Stomach (tissue), 8 donors: ENCODE measurements at regions not wholly inside any gene's neighbourhood (a gene's known extent, or its start where the extent isn't known, plus 50 kb on each side); places are given as distances from the start of the nearest gene placed in this dataset.
"Not testable (repeated sequence)": the region's sequence is repeated elsewhere in the genome, so short reads cannot be mapped to it uniquely, and the experiment has no call there.

Source experiments
- DNase-seq, 2 donors: peaks; one replicate each; pipeline versions ENCODE4 v3.0.0 to v3.0.0-alpha.2; 2013 to 2019
- H3K27ac ChIP-seq, 5 donors: fragments of 200-600 bp in 4 of 5; sonication (generic) in 4 of 5; one replicate each; pipeline ENCODE4 v1.5.1; 2013 to 2019; ENCODE audit warnings: mild to moderate bottlenecking in 1 of 5, moderate library complexity in 1 of 5
- H3K27me3 ChIP-seq, 3 donors: fragments of 200-600 bp; sonication (generic); one replicate each; pipeline ENCODE4 v1.5.1; 2017 to 2019; ENCODE audit warnings: mixed run types in 1 of 3
- H3K36me3 ChIP-seq, 4 donors: fragments of 200-600 bp; sonication (generic); 1 replicate in 3 of 4; 2 replicates in 1 of 4; pipeline ENCODE4 v1.5.1; 2016 to 2019
- H3K4me1 ChIP-seq, 4 donors: fragments of 200-600 bp; sonication (generic); one replicate each; pipeline ENCODE4 v1.5.1; 2016 to 2019
- H3K4me3 ChIP-seq, 4 donors: fragments of 200-600 bp; sonication (generic) in 3 of 4; one replicate each; pipeline ENCODE4 v1.5.1; 2016 to 2019; ENCODE audit warnings: mild to moderate bottlenecking in 1 of 4
- H3K9me3 ChIP-seq, 4 donors: fragments of 200-600 bp; sonication (generic); one replicate each; pipeline ENCODE4 v1.5.1; 2016 to 2019
- CTCF ChIP-seq, 7 experiments: fragments of 450-650 bp in 4 of 7; fragments of 200-600 bp in 3 of 7; sonication (generic) in 3 of 7; IDR thresholded peaks; one replicate each; pipeline ENCODE4 v1.5.1; 2016 to 2019; ENCODE audit warnings: antibody characterized with exemption in 7 of 7, control low read depth in 2 of 7, mild to moderate bottlenecking in 1 of 7
- EP300 ChIP-seq: sonication (generic); formaldehyde crosslinking; IDR thresholded peaks from one replicate; pipeline ENCODE4 v1.6.1; 2017; ENCODE audit warnings: antibody characterized with exemption
- POLR2A ChIP-seq, 4 donors: fragments of 450-650 bp; IDR thresholded peaks; one replicate each; pipeline ENCODE4 v1.6.1; 2016; ENCODE audit warnings: antibody characterized with exemption in 4 of 4, control low read depth in 2 of 4, mild to moderate bottlenecking in 1 of 4, moderate library complexity in 1 of 4
- POLR2AphosphoS5 ChIP-seq, 3 donors: sonication (generic); formaldehyde crosslinking; IDR thresholded peaks; one replicate each; pipeline ENCODE4 v1.6.1; 2016; ENCODE audit warnings: antibody characterized with exemption in 3 of 3
- whole genome bisulfite sequencing, 5 donors: extraction: QIAGEN DNeasy Blood & Tissue Kit in 3 of 5; methylation state at CpG; one replicate each; pipeline versions ENCODE4 v1.1.5 to v1.1.7; 2013 to 2018; 5-methylcytosine and 5-hydroxymethylcytosine counted together
- intact Hi-C: fragments of 100-400 bp; cut with DNase I; formaldehyde crosslinking; loops from one replicate; pipeline ENCODE4 v1.15.1; 2023; ENCODE audit warnings: low total_unique reads
- donor health status: healthy with polysubstance abuse.
- donor health status: Bipolar disorder and iron deficiency.
- donor health status: healthy.

- TF ChIP-seq EP300 (no peak), POLR2AphosphoS5 (IDR thresholded peaks at IDR 0.05) (no peak), POLR2A (IDR thresholded peaks at IDR 0.05) (no peak), CTCF (IDR thresholded peaks at IDR 0.05) (no peak)
- Histone ChIP-seq H3K4me1 (no peaks in the 10 kb centered on the region), H3K36me3 (no peaks in the 10 kb centered on the region), H3K9me3 (no peaks in the 10 kb centered on the region), H3K27me3 (no peaks in the 10 kb centered on the region), H3K27ac (no peak overlapping the region), H3K4me3 (no peak overlapping the region)
- DNase-seq, result no peak
- WGBS, 5 donors, result 62 to 81% (median 76%) methylated on average over 2 of the region's 2 CpGs
- intact Hi-C loops, result no loop called here
Measured at GRCh38 chr11:106309070-106309684, 231.7 kb downstream of the AASDHPPT start.

DNA sequence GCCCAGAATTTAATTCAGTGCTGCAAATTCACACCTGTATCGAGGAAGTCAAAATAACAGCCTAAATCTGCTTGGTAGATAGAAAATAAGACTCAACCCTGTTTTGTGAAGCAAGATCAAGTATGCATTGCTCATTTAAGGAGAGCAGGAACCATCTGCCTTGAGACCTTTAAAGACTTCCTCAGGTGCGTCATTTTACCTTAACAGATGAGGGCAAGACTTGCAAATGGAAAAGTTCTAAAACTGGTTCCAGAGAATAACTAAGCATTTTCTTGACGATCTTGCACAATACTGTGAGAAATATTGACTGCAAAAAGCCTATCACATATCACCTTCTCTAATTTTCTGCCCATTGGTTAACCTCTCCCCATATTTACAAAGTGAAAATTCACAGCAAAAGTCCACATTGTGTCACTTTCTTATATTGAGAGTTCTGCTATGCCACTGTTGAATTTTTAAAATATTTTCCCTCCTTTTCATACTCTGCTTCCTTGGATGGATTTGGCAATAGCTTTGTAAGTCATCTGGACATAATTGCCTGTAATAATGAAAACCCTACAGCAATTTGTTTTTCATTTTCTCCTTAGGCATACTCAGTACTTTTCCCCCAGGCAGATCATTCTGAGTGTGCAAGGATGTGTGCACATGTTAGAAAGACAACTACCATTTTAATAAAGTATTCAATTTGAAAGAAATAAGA lies 234.2 kb downstream of the AASDHPPT start:
- WGBS, 5 donors, result 84 to 93% (median 87%) methylated on average over 3 of the region's 3 CpGs
- no peaks in the 10 kb centered on the region for H3K4me1 ChIP-seq
- intact Hi-C loops, result no loop called here

DNA sequence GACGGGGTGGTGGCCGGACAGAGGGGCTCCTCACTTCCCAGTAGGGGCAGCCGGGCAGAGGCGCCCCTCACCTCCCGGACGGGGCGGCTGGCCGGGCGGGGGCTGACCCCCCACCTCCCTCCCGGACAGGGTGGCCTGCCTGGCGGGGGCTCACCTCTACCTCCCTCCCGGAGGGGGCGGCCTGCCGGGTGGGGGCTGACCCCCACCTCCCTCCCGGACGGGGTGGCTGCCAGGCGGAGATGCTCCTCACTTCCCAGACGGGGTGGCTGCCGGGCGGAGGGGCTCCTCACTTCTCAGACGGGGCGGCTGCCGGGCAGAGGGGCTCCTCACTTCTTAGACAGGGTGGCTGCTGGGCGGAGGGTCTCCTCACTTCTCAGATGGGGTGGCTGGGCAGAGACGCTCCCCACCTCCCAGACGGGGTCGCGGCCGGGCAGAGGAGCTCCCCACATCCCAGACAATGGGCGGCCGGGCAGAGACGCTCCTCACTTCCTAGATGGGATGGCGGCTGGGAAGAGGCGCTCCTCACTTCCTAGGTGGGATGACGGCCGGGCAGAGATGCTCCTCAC lies 239.8 kb downstream of the AASDHPPT start:
- H3K4me3 ChIP-seq, intact Hi-C loops, H3K4me1 ChIP-seq, H3K9me3 ChIP-seq, H3K36me3 ChIP-seq, H3K27ac ChIP-seq, DNase-seq, H3K27me3 ChIP-seq: not testable (repeated sequence)
- WGBS, 5 donors, result 95 to 97% (median 96%) methylated on average over 19 to 36 of the region's 36 CpGs

More for the DNA sequence above, 234.2 kb downstream of the AASDHPPT start:
- no peaks in the 10 kb centered on the region for H3K36me3 ChIP-seq
- H3K9me3 ChIP-seq, result no peaks in the 10 kb centered on the region
- TF ChIP-seq POLR2AphosphoS5 (IDR thresholded peaks at IDR 0.05), result no peak
- TF ChIP-seq EP300, result no peak
- no peak for TF ChIP-seq POLR2A (IDR thresholded peaks at IDR 0.05)
- TF ChIP-seq CTCF (IDR thresholded peaks at IDR 0.05), result no peak
- no peak overlapping the region for H3K27ac ChIP-seq
- no peak overlapping the region for H3K4me3 ChIP-seq
- no peaks in the 10 kb centered on the region for H3K27me3 ChIP-seq
- no peak for DNase-seq

- no peak overlapping the region for H3K4me3 ChIP-seq
- 70 to 94% (median 88%) methylated on average over 1 of the region's 1 CpG for WGBS, 5 donors
- no peaks in the 10 kb centered on the region for H3K9me3 ChIP-seq
- intact Hi-C loops, result no loop called here
- H3K4me1 ChIP-seq, result no peaks in the 10 kb centered on the region
- no peak for TF ChIP-seq POLR2AphosphoS5 (IDR thresholded peaks at IDR 0.05)
- no peak for TF ChIP-seq EP300
- TF ChIP-seq POLR2A (IDR thresholded peaks at IDR 0.05), result no peak
- no peak for DNase-seq
- no peaks in the 10 kb centered on the region for H3K27me3 ChIP-seq
- H3K36me3 ChIP-seq, result no peaks in the 10 kb centered on the region
- no peak overlapping the region for H3K27ac ChIP-seq
Measured at GRCh38 chr11:106321601-106322000, 244.1 kb downstream of the AASDHPPT start.

DNA sequence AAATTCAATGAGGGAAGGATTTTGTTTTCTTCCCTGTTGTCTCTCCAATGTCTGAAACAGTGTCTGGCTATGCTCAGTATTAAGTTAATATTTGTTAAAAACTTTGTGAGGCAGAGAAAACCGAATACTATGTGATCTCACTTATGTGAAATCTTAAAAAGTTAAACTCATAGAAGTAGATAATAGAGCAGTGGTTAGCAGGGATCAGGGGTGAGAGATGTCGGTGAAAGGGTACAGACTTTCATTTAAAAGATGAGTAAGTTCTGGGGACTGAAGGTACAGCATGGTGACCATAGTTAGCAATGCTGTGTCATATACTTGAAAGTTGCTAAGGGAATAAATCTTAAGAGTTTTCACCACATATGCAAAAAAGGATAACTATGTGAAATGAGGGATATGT lies 244.6 kb downstream of the AASDHPPT start:
- Histone ChIP-seq H3K36me3 (no peaks in the 10 kb centered on the region), H3K9me3 (no peaks in the 10 kb centered on the region), H3K4me1 (no peaks in the 10 kb centered on the region), H3K4me3 (no peak overlapping the region), H3K27me3 (no peaks in the 10 kb centered on the region), H3K27ac (no peak overlapping the region)
- intact Hi-C loops, result no loop called here
- WGBS, 5 donors, result 62 to 84% (median 78%) methylated on average over 2 of the region's 2 CpGs
- TF ChIP-seq CTCF (IDR thresholded peaks at IDR 0.05) (no peak), POLR2AphosphoS5 (IDR thresholded peaks at IDR 0.05) (no peak), POLR2A (IDR thresholded peaks at IDR 0.05) (no peak), EP300 (no peak)
- DNase-seq, result no peak
